ENCODE measurements at regions not wholly inside any gene's neighbourhood (a gene's known extent, or its start where the extent isn't known, plus 50 kb on each side); places are given as distances from the start of the nearest gene placed in this dataset.
"Not testable (repeated sequence)": the region's sequence is repeated elsewhere in the genome, so short reads cannot be mapped to it uniquely, and the experiment has no call there.

DNA sequence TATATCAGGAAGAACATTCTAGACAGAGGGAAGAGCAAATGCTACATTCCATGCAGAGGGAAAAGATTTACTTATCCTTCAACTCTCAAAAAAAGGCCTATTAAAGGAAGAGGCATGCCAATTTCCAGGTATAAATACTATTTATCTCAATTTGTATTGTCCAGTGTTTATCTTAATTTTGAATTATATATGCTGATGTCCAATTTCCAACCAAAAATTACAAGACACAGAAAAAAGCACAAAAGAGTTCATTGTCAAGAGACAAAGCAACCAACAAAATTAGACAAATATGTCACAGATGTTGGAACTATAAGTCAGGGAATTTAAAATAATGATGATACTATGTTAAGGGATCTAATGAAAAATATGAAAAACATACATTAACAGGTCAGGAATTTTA lies 286.6 kb upstream of the SFSWAP start:
- DNase-seq = no peak

DNA sequence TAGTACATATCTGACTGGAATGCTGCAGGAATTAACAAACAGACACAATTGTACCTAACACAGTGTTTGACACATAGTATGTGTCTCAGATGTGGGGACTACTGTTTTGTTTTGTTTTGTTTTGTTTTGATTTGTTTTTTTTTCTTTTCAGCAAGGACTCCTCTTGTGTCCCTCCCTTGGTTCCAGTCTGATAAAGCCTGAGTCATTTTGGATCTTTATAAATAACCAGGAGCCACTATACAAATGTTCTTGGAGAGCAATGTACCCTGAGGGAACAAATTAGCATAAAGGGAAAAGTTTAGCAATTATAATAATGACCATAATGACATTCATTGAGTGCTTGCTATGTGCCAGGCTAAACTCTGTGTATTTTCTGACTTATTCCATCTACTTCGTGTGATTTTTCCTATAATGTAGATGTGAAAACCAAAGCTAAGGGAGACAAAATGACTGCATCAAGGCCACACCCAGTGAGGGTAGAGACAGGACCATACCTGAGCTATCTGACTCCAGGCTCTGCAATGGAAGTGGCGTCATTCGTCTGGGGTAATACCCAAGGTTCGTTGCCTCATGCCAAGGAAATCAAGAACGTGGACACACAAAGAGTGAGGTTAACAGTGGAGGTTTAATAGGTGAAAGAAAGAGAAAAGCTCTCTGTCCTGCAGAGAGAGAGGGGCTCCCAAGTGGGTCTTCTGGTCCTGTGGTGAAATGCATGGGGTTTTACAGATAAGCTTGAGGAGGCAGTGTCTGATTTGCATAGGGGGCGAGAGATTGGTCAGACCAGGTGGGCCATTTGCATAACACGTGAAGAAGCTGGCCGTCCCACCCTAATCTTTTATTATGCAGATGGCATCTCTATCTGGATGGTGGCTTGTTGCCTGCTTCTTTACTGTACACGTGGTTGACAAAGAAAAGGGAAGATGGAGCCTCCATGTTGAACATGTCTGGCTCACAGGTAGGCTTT lies 285.5 kb upstream of the SFSWAP start:
- DNase-seq = no peak

- no peak for DNase-seq
Observed at GRCh38 chr12:131428091-131428685, 282.7 kb upstream of the SFSWAP start.

GRCh38 chr12:131429221-131429620 lies 281.7 kb upstream of the SFSWAP start:
- not testable (repeated sequence) for DNase-seq

GRCh38 chr12:131429697-131430096 lies 281.2 kb upstream of the SFSWAP start:
- DNase-seq = not testable (repeated sequence)

DNA sequence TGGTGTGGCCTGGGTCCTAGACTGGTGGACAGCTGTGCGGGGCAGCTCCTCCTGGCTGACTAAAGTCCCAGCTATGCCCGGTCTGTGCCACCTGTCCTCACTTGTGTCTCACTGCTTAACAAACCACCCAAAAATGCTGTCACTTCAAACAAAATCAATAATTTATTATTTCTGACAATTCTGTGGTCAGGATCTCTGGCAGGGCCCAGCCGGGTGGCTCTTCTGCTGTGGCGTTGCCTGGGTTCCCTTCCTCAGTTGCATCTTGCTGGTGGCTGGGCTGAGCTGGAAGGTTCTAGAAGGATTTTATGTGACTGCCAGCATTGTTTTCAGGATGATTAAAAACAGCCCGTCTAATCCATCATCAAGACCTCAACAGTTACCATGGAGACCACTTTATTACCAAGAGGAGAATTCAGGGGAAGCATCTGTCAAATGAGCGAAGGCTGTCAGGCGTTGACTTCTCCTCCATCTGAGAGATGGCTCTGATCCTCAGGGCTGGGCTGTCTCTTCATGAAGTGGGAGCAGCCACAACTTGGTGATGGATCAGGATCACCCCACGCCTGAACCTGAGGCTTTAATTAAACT lies 280.6 kb upstream of the SFSWAP start:
- no peak for DNase-seq

- DNase-seq = not testable (repeated sequence)
Observed at GRCh38 chr12:131431126-131431655, 279.7 kb upstream of the SFSWAP start.

- DNase-seq = no peak
Observed at GRCh38 chr12:131432532-131433260, 278.2 kb upstream of the SFSWAP start.

GRCh38 chr12:131434208-131435125 lies 276.4 kb upstream of the SFSWAP start:
- DNase-seq = no peak

DNA sequence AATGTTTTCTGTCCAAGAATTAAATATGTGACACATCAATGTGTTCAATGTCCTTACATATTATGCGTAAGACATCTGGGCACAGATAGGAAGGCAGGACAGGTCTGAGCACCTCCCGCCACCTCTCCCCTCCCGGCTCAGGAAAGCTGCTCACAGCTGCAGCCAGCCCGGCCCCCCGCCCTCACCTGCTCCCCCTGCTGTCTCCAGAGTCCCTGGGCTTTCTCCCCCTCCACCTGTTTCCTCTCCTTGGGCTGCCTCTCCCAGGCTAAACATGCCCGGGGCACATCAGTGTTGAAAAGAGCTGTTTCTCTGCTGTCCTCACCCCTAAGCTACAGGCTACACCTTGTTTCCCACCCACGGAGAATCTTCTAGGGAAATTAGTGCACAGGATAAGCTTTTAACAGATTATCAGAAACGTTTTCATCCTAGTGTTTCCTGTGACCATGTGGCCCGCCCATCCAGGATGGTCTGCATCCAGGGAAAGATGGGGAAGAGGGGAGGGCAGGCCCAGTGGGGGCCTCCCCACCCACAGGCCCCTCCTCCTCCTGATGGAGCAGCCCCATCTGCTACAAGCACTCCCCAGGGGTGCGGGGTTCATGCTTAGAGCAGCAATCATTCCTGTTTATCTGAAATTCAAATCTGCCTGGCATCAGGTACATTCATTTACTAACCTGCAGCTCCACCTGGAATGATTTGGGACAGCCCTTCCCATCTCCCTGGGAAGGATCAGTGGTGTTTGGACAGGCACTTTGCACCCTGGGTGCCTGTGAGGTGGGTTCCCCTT lies 273.8 kb upstream of the SFSWAP start:
- DNase-seq = peak; percentile 38

DNA sequence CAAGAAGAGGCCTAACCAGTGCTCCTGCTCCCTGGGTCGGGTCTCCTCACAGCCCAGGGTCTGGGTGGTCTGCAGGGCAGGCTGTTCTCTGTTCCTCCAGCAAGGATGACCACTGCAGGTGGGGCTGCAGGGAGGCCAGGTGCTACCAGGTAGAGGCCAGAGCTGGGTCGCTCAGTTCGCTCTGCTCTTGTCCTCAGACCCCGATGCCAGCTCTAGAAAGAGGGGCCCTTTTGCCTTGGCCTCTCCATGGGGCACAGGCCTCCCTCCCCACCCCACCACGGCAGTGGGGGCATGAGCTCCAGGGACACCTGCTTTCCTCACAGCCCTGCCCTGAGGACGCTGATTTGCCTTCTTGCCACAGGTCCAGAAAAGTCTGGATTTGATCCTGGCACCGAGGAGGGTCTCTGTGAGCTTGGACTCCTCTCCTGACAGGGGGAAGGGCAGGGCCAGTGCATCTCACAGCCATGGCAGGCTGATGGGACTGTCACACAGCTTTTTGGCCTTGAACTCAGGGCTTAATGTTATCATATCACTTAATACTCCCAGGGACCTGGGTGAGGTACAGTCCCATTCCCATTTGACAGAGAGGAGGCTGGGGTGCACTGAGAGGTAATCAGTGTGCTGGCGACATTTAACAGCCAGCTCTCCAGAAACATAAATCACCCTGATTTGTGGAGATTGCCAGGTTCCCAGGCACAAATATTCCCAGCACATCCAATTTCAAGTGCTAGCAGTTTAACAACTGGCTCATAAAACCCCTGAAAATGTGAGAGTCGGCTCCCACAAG lies 273.0 kb upstream of the SFSWAP start:
- no peak for DNase-seq

DNA sequence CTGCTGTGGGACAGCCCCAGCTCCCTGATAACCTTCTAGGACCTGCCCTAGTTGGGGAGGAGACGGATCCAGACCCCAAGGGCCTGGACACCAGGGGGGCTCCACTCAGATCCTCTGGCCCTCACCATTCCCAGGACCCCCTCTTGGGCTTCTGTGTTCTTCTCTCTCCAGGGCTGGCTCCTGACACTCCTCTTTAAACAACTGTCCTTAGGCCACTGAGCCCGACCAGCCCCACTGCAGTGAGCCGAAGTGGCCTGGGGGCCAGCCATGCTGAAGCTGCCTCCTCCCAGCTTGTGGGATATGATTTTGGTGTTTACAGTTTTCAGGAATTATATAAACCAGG lies 272.4 kb upstream of the SFSWAP start:
- not testable (repeated sequence) for DNase-seq

- no peak for DNase-seq
Observed at GRCh38 chr12:131438881-131439280, 272.0 kb upstream of the SFSWAP start.

- not testable (repeated sequence) for DNase-seq
Observed at GRCh38 chr12:131439752-131440151, 271.1 kb upstream of the SFSWAP start.

DNA sequence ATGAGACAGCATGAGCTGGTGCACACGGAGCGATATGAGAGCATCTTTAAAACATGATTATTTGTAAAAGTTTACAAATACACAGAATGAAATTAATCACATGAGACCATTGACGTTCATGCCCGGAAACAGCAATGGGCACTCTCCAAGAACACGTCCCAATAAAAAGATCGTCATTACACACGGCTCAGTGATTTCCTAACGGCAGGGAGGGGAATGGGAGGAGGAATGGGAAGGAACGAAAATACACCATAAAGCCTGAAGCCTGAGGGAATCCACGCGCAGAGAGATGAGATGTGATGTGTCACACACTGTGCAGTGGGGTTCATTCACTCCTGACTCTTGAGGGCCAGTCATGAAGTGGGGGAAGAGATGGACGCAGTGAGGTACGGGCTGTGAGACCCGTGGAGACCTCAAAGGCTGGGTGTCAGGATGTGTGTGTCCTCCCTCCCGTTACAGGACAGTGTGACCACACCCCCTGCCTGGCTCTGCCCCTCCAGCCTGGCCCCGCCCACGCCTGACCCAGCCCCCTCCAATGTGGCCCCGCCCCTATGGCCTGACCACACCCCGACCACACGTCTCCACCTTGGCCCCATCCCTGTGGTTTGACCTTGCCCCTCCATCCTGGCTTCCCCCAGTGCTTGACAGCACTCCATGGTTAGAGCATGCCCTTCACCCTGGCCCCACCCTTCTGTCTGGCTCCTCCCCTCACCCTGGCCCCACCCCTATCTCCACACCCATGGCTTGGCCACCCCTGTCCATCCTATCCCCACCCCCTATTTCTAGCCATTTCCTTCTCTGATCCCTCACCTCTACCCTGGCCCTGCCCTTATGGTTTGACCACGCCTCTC lies 270.5 kb upstream of the SFSWAP start:
- DNase-seq = not testable (repeated sequence)

GRCh38 chr12:131441060-131441396 lies 269.9 kb upstream of the SFSWAP start:
- DNase-seq = no peak

- DNase-seq = no peak
Observed at GRCh38 chr12:131441638-131442336, 269.1 kb upstream of the SFSWAP start.

GRCh38 chr12:131442337-131442918 lies 268.5 kb upstream of the SFSWAP start:
- no peak for DNase-seq
